Keratinocyte (primary cell): ENCODE measurements at regions not wholly inside any gene's neighbourhood (a gene's known extent, or its start where the extent isn't known, plus 50 kb on each side); places are given as distances from the start of the nearest gene placed in this dataset.

Source experiments
- DNase-seq: peaks from one replicate; pipeline ENCODE4 v3.0.0-alpha.2; 2011; ENCODE audit warnings: low read depth, missing footprints, low spot score
- FAIRE-seq: peaks from 2 replicates; lab custom pipeline; 2011; peaks lifted over from hg19 to GRCh38; lab: Jason Lieb, UNC
- H2AFZ ChIP-seq: 2 replicates; pipeline ENCODE4 v1.6.0; 2012; ENCODE audit warnings: low read length, control low read depth, inconsistent platforms; ENCODE audit not compliant: control insufficient read depth
- H3K27ac ChIP-seq: 2 replicates; pipeline ENCODE4 v1.5.1; 2011; ENCODE audit warnings: low read length; ENCODE audit not compliant: control insufficient read depth, insufficient read depth
- H3K27me3 ChIP-seq: 3 replicates; pipeline ENCODE4 v1.6.0; 2011; ENCODE audit warnings: low read length; ENCODE audit not compliant: control insufficient read depth, insufficient read depth; ENCODE audit errors: extremely low read depth
- H3K36me3 ChIP-seq, 2 experiments: 2 replicates in 1 of 2; 3 replicates in 1 of 2; pipeline ENCODE4 v1.5.1; 2011; ENCODE audit warnings: low read length in 2 of 2, mild to moderate bottlenecking in 1 of 2; ENCODE audit not compliant: control insufficient read depth in 2 of 2, insufficient read depth in 2 of 2; ENCODE audit errors: extremely low read depth in 1 of 2
- H3K4me1 ChIP-seq: 3 replicates; pipeline ENCODE4 v1.5.1; 2011; ENCODE audit warnings: low read length; ENCODE audit not compliant: control insufficient read depth, insufficient read depth; ENCODE audit errors: extremely low read depth
- H3K4me2 ChIP-seq: 3 replicates; pipeline ENCODE4 v1.6.0; 2011; ENCODE audit warnings: low read depth, low read length; ENCODE audit not compliant: control insufficient read depth, insufficient read depth; ENCODE audit errors: extremely low read depth
- H3K4me3 ChIP-seq, 3 experiments: fragments of 200-600 bp in 1 of 3; sonication (generic) in 1 of 3; 2 replicates in 2 of 3; 3 replicates in 1 of 3; pipeline ENCODE4 v1.5.1; 2011 to 2016; ENCODE audit warnings: low read length in 3 of 3, mild to moderate bottlenecking in 3 of 3, control low read depth in 2 of 3, inconsistent platforms in 1 of 3, low read depth in 1 of 3, mixed read lengths in 1 of 3, mixed run types in 1 of 3, moderate library complexity in 1 of 3; ENCODE audit not compliant: control insufficient read depth in 2 of 3, insufficient read depth in 2 of 3; ENCODE audit errors: extremely low read depth in 1 of 3
- H3K79me2 ChIP-seq: 2 replicates; pipeline ENCODE4 v1.6.0; 2012; ENCODE audit warnings: low read length; ENCODE audit not compliant: control insufficient read depth, insufficient read depth
- H3K9ac ChIP-seq: 3 replicates; pipeline ENCODE4 v1.6.0; 2011; ENCODE audit warnings: low read length; ENCODE audit not compliant: control insufficient read depth, insufficient read depth; ENCODE audit errors: extremely low read depth
- H3K9me1 ChIP-seq: 3 replicates; pipeline ENCODE4 v1.6.0; 2011; ENCODE audit warnings: low read length; ENCODE audit not compliant: control insufficient read depth, insufficient read depth; ENCODE audit errors: extremely low read depth
- H3K9me3 ChIP-seq: 2 replicates; pipeline ENCODE4 v1.5.1; 2012; ENCODE audit warnings: low read depth, low read length; ENCODE audit not compliant: control insufficient read depth
- H4K20me1 ChIP-seq: 3 replicates; pipeline ENCODE4 v1.6.0; 2011; ENCODE audit warnings: low read length; ENCODE audit not compliant: control insufficient read depth, insufficient read depth; ENCODE audit errors: extremely low read depth
- EZH2 ChIP-seq: IDR thresholded peaks from one replicate; pipeline ENCODE4 v1.6.1; 2012; ENCODE audit warnings: inconsistent platforms, mild to moderate bottlenecking, low read length, moderate library complexity
- dilution Hi-C: fragments of 300-500 bp; cut with MboI; formaldehyde crosslinking; loops from one replicate; pipeline ENCODE4 v1.7.0; 2020; ENCODE audit warnings: low sequenced_read_pairs; ENCODE audit not compliant: extremely low pct_ligation_motif_present
- TF ChIP-seq, protein P1 (sequence below), 3 experiments: IDR thresholded peaks in 1 of 3; conservative IDR thresholded peaks in 1 of 3; optimal IDR thresholded peaks in 1 of 3; 2 replicates in 2 of 3; 3 replicates in 1 of 3; pipeline versions ENCODE3 to v1.5.1; 2011; ENCODE audit warnings: low read length in 3 of 3, mild to moderate bottlenecking in 3 of 3, moderate library complexity in 2 of 3, control low read depth in 1 of 3, inconsistent platforms in 1 of 3; ENCODE audit not compliant: insufficient read depth in 2 of 3; ENCODE audit errors: extremely low read depth in 1 of 3

- Histone ChIP-seq H3K79me2 (no peaks in the 10 kb centered on the region), H3K9ac (no peak overlapping the region), H3K9me1 (no peaks in the 10 kb centered on the region), H2AFZ (no peak overlapping the region), H3K9me3 (no peaks in the 10 kb centered on the region), H3K27me3 (no peaks in the 10 kb centered on the region), H4K20me1 (no peaks in the 10 kb centered on the region), H3K4me3 (no peak overlapping the region), H3K27ac (no peak overlapping the region), H3K4me2 (no peak overlapping the region), H3K36me3 (no peaks in the 10 kb centered on the region), H3K4me1 (no peaks in the 10 kb centered on the region)
- no peak for DNase-seq
- dilution Hi-C loops, result no loop called here
- TF ChIP-seq, protein P1, sequence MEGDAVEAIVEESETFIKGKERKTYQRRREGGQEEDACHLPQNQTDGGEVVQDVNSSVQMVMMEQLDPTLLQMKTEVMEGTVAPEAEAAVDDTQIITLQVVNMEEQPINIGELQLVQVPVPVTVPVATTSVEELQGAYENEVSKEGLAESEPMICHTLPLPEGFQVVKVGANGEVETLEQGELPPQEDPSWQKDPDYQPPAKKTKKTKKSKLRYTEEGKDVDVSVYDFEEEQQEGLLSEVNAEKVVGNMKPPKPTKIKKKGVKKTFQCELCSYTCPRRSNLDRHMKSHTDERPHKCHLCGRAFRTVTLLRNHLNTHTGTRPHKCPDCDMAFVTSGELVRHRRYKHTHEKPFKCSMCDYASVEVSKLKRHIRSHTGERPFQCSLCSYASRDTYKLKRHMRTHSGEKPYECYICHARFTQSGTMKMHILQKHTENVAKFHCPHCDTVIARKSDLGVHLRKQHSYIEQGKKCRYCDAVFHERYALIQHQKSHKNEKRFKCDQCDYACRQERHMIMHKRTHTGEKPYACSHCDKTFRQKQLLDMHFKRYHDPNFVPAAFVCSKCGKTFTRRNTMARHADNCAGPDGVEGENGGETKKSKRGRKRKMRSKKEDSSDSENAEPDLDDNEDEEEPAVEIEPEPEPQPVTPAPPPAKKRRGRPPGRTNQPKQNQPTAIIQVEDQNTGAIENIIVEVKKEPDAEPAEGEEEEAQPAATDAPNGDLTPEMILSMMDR (optimal IDR thresholded peaks at IDR 0.05 in 1 of 3, IDR thresholded peaks at IDR 0.05 in 1 of 3, conservative IDR thresholded peaks at IDR 0.05 in 1 of 3; ENCODE audit: extremely low read depth in 1 of 3, insufficient read depth in 2 of 3, low read length in 3 of 3), result no peak
- TF ChIP-seq EZH2, result no peak
- no peak for FAIRE-seq
Measured at GRCh38 chr1:68745451-68745850, 248.6 kb upstream of the DEPDC1 start.

DNA sequence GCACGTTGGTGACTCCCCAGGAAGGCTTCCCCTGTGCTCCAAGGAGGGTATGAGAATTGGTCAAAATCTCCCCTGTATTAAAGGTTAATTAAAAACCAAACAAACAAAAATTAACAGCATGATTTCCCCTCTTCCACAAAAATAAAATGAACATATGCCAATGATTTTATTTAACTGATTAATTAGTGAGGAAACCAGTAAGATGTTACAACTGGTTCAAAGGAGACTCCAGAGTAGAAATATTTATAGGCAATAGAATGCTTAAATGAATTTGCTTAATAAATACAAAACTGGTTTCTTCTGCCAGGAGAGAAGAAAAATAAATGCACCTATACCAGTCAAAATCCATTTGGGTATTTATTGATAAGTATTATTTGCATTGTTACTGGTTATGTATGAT is 249.5 kb upstream of the DEPDC1 start:
- Histone ChIP-seq H3K9me1 (no peaks in the 10 kb centered on the region), H3K4me2 (no peak overlapping the region), H3K9ac (no peak overlapping the region), H4K20me1 (no peaks in the 10 kb centered on the region), H3K27me3 (no peaks in the 10 kb centered on the region), H3K9me3 (no peaks in the 10 kb centered on the region), H3K79me2 (no peaks in the 10 kb centered on the region), H3K27ac (no peak overlapping the region), H3K36me3 (no peaks in the 10 kb centered on the region), H3K4me1 (no peaks in the 10 kb centered on the region), H2AFZ (no peak overlapping the region), H3K4me3 (no peak overlapping the region)
- DNase-seq, result no peak
- no peak for FAIRE-seq
- dilution Hi-C loops, result no loop called here
- no peak for TF ChIP-seq EZH2
- TF ChIP-seq, protein P1 (optimal IDR thresholded peaks at IDR 0.05 in 1 of 3, IDR thresholded peaks at IDR 0.05 in 1 of 3, conservative IDR thresholded peaks at IDR 0.05 in 1 of 3; ENCODE audit: extremely low read depth in 1 of 3, insufficient read depth in 2 of 3, low read length in 3 of 3), result no peak
